ENCODE measurements at regions not wholly inside any gene's neighbourhood (a gene's known extent, or its start where the extent isn't known, plus 50 kb on each side); places are given as distances from the start of the nearest gene placed in this dataset.

- no peaks in the 10 kb centered on the region for H3K36me3 Mint-ChIP-seq (ENCODE audit: low read depth)
- Histone ChIP-seq H3K4me3 (ENCODE audit: low read length) (no peak overlapping the region), H3K36me3 (ENCODE audit: control insufficient read depth, insufficient read depth, low read length) (no peaks in the 10 kb centered on the region), H3K27me3 (ENCODE audit: control insufficient read depth, insufficient read depth, low read length, poor library complexity, severe bottlenecking) (no peaks in the 10 kb centered on the region), H3K9me3 (ENCODE audit: control insufficient read depth, low read length) (peaks cover 6% of the 10 kb centered on the region), H3K27ac (ENCODE audit: low read depth, low read length) (no peak overlapping the region), H3K4me1 (ENCODE audit: control insufficient read depth, insufficient read depth, low read length) (no peaks in the 10 kb centered on the region), H3K9ac (ENCODE audit: extremely low read depth, low read length, poor library complexity, severe bottlenecking) (no peak overlapping the region)
- peak; percentile 55 for DNase-seq
- peaks cover 2% of the 10 kb centered on the region for H3K4me1 Mint-ChIP-seq
- H3K4me3 Mint-ChIP-seq, result no peak overlapping the region
- H3K27ac Mint-ChIP-seq, result no peak overlapping the region
- peak; percentile 40 for TF ChIP-seq CTCF (conservative IDR thresholded peaks at IDR 0.05)
- 84 to 88% methylated on average over 1 of the region's 1 CpG for WGBS, 2 experiments (ENCODE audit: insufficient coverage in 1 of 2, insufficient read length in 1 of 2)
- H3K9me3 Mint-ChIP-seq, result no peaks in the 10 kb centered on the region
- peaks cover 7% of the 10 kb centered on the region for H3K27me3 Mint-ChIP-seq (ENCODE audit: insufficient read depth)
Observed at GRCh38 chr2:59449274-59449673, 1104.2 kb downstream of the BCL11A start.

GRCh38 chr2:59440491-59440890 lies 1113.0 kb downstream of the BCL11A start:
- no peak overlapping the region for H3K9ac ChIP-seq (ENCODE audit: extremely low read depth, low read length, poor library complexity, severe bottlenecking)
- 92 to 94% methylated on average over 7 of the region's 7 CpGs for WGBS, 2 experiments (ENCODE audit: insufficient coverage in 1 of 2, insufficient read length in 1 of 2)
- no peaks in the 10 kb centered on the region for H3K36me3 Mint-ChIP-seq (ENCODE audit: low read depth)

GRCh38 chr2:59435635-59436034 lies 1117.8 kb downstream of the BCL11A start:
- no peak for TF ChIP-seq CTCF (conservative IDR thresholded peaks at IDR 0.05)
- Mint-ChIP-seq H3K27ac (no peak overlapping the region), H3K4me3 (no peak overlapping the region), H3K9me3 (peaks cover 24% of the 10 kb centered on the region), H3K27me3 (ENCODE audit: insufficient read depth) (peaks cover 1% of the 10 kb centered on the region), H3K36me3 (ENCODE audit: low read depth) (no peaks in the 10 kb centered on the region), H3K4me1 (peaks cover 5% of the 10 kb centered on the region)
- Histone ChIP-seq H3K27ac (ENCODE audit: low read depth, low read length) (no peak overlapping the region), H3K9me3 (ENCODE audit: control insufficient read depth, low read length) (peaks cover 5% of the 10 kb centered on the region), H3K4me1 (ENCODE audit: control insufficient read depth, insufficient read depth, low read length) (no peaks in the 10 kb centered on the region), H3K27me3 (ENCODE audit: control insufficient read depth, insufficient read depth, low read length, poor library complexity, severe bottlenecking) (no peaks in the 10 kb centered on the region), H3K36me3 (ENCODE audit: control insufficient read depth, insufficient read depth, low read length) (no peaks in the 10 kb centered on the region), H3K9ac (ENCODE audit: extremely low read depth, low read length, poor library complexity, severe bottlenecking) (no peak overlapping the region), H3K4me3 (ENCODE audit: low read length) (no peak overlapping the region)
- WGBS, 2 experiments (ENCODE audit: insufficient coverage in 1 of 2, insufficient read length in 1 of 2), result 88 to 100% methylated on average over 2 to 3 of the region's 3 CpGs
- DNase-seq, result no peak

More at GRCh38 chr2:59440491-59440890, 1113.0 kb downstream of the BCL11A start:
- H3K4me1 Mint-ChIP-seq, result peaks cover 5% of the 10 kb centered on the region
- no peaks in the 10 kb centered on the region for H3K9me3 Mint-ChIP-seq
- no peaks in the 10 kb centered on the region for H3K36me3 ChIP-seq (ENCODE audit: control insufficient read depth, insufficient read depth, low read length)
- H3K27me3 Mint-ChIP-seq (ENCODE audit: insufficient read depth), result peaks cover 1% of the 10 kb centered on the region
- H3K27ac Mint-ChIP-seq, result no peak overlapping the region
- H3K27me3 ChIP-seq (ENCODE audit: control insufficient read depth, insufficient read depth, low read length, poor library complexity, severe bottlenecking), result no peaks in the 10 kb centered on the region
- H3K4me3 ChIP-seq (ENCODE audit: low read length), result no peak overlapping the region
- TF ChIP-seq CTCF (conservative IDR thresholded peaks at IDR 0.05), result no peak
- no peak for DNase-seq
- no peak overlapping the region for H3K4me3 Mint-ChIP-seq
- H3K27ac ChIP-seq (ENCODE audit: low read depth, low read length), result no peak overlapping the region
- H3K4me1 ChIP-seq (ENCODE audit: control insufficient read depth, insufficient read depth, low read length), result no peaks in the 10 kb centered on the region
- H3K9me3 ChIP-seq (ENCODE audit: control insufficient read depth, low read length), result no peaks in the 10 kb centered on the region

Data from endodermal cell (in vitro differentiated cells).